HepG2 (cell line): ENCODE measurements at regions not wholly inside any gene's neighbourhood (a gene's known extent, or its start where the extent isn't known, plus 50 kb on each side); places are given as distances from the start of the nearest gene placed in this dataset.

Experiments used
- ATAC-seq: fragments of 200-7000 bp; cut with Tn5 transposase; 3 replicates; pipeline ENCODE4 v1.9.1; 2020; ENCODE audit warnings: mild to moderate bottlenecking, moderate library complexity
- BruUV-seq: library from RNA; stranded (reverse); fragments of 400-500 nt; replicated peaks from 2 replicates; lab custom pipeline; 2021; lab: Mats Ljungman, UMichigan
- CTCF ChIA-PET: fragments of 300-600 bp; formaldehyde crosslinking; extraction: SDS; loops from one replicate; lab custom pipeline; 2021; ENCODE audit warnings: low total read pairs, inconsistent platforms, low intra/inter-chr PET ratio; lab: Yijun Ruan, JAX
- POLR2A ChIA-PET: fragments of 350-600 bp; sonication (Branson Sonifier 250); formaldehyde crosslinking; loops from one replicate; lab custom pipeline; 2020; ENCODE audit warnings: antibody characterized with exemption, inconsistent platforms; lab: Yijun Ruan, JAX
- DNase-seq: peaks from one replicate; pipeline ENCODE4 v3.0.0-alpha.2; 2015; ENCODE audit warnings: low spot score
- FAIRE-seq: peaks from 3 replicates; lab custom pipeline; 2011; peaks lifted over from hg19 to GRCh38; lab: Jason Lieb, UNC
- H2AFZ ChIP-seq: one replicate; pipeline ENCODE4 v1.6.1; 2011; ENCODE audit warnings: low read length, inconsistent platforms
- H3K27ac ChIP-seq: fragments of 300-600 bp; 3 replicates; pipeline ENCODE4 v1.8.0; 2011; ENCODE audit warnings: mixed run types, mild to moderate bottlenecking, mixed read lengths, low read length, inconsistent platforms; ENCODE audit not compliant: insufficient read depth; ENCODE audit errors: extremely low read length
- H3K27me3 ChIP-seq, 2 experiments: fragments of 200-600 bp in 1 of 2; 2 replicates in 1 of 2; 3 replicates in 1 of 2; pipeline versions ENCODE4 v1.6.0 to v1.8.0; 2011; ENCODE audit warnings: low read length in 2 of 2, mild to moderate bottlenecking in 2 of 2, moderate library complexity in 2 of 2, inconsistent platforms in 1 of 2; ENCODE audit not compliant: insufficient read depth in 2 of 2, control insufficient read depth in 1 of 2
- H3K36me3 ChIP-seq, 2 experiments: fragments of 200-600 bp in 1 of 2; replicated peaks in 1 of 2; 2 replicates in 1 of 2; 3 replicates in 1 of 2; pipeline versions ENCODE4 v1.5.1 to v1.8.0; 2011; ENCODE audit warnings: low read length in 2 of 2, inconsistent platforms in 1 of 2; ENCODE audit not compliant: insufficient read depth in 2 of 2, control insufficient read depth in 1 of 2
- H3K4me1 ChIP-seq: 2 replicates; pipeline ENCODE4 v1.5.1; 2012; ENCODE audit warnings: low read length, inconsistent platforms; ENCODE audit not compliant: insufficient read depth
- H3K4me2 ChIP-seq: 2 replicates; pipeline ENCODE4 v1.6.0; 2011; ENCODE audit warnings: low read depth, low read length, inconsistent platforms
- H3K4me3 ChIP-seq, 3 experiments: fragments of 200-600 bp in 1 of 3; sonication (generic), shearing (Covaris generic) in 1 of 3; replicated peaks in 1 of 3; 2 replicates each; pipeline ENCODE4 v1.5.1; 2011 to 2016; ENCODE audit warnings: low read length in 3 of 3, inconsistent platforms in 2 of 3, low read depth in 2 of 3, mild to moderate bottlenecking in 2 of 3, control low read depth in 1 of 3, mixed read lengths in 1 of 3; ENCODE audit not compliant: insufficient read depth in 1 of 3
- H3K79me2 ChIP-seq: one replicate; pipeline ENCODE4 v1.6.1; 2011; ENCODE audit warnings: low read length, inconsistent platforms; ENCODE audit not compliant: insufficient read depth
- H3K9ac ChIP-seq: 2 replicates; pipeline ENCODE4 v1.6.0; 2011; ENCODE audit warnings: mild to moderate bottlenecking, low read depth, low read length, inconsistent platforms; ENCODE audit not compliant: insufficient read depth
- H3K9me3 ChIP-seq: 2 replicates; pipeline ENCODE4 v1.5.1; 2012; ENCODE audit warnings: mild to moderate bottlenecking, low read length
- H4K20me1 ChIP-seq: 2 replicates; pipeline ENCODE4 v1.6.0; 2011; ENCODE audit warnings: inconsistent platforms, mild to moderate bottlenecking, low read length, moderate library complexity; ENCODE audit not compliant: insufficient read depth
- CTCF ChIP-seq: sonication (generic); formaldehyde crosslinking; IDR thresholded peaks from 2 replicates; pipeline ENCODE4 v1.5.0; 2020; ENCODE audit warnings: mild to moderate bottlenecking, missing genetic modification reagents, moderate library complexity
- MTERF4 ChIP-seq: sonication (generic); formaldehyde crosslinking; IDR thresholded peaks from 2 replicates; pipeline ENCODE4 v1.8.0; 2023; ENCODE audit warnings: mild to moderate bottlenecking, missing genetic modification reagents
- SOX5 ChIP-seq: IDR thresholded peaks from 2 replicates; pipeline ENCODE4 v1.6.1; 2016; ENCODE audit warnings: borderline replicate concordance
- ZNF7 ChIP-seq: IDR thresholded peaks from 2 replicates; pipeline ENCODE4 v1.6.1; 2016; ENCODE audit warnings: missing biosample characterization, missing genetic modification reagents
- WGBS: methylation state at CpG from one replicate; pipeline ENCODE4 v1.1.6; 2017; ENCODE audit warnings: low lambda C conversion rate; 5-methylcytosine and 5-hydroxymethylcytosine counted together
- in situ Hi-C: cut with HindIII; loops from 2 replicates; pipeline ENCODE4 v1.10.0; 2017; ENCODE audit warnings: low pct_unique_long_range_greater_than_20kb; ENCODE audit not compliant: extremely low pct_ligation_motif_present
- intact Hi-C: fragments of 100-400 bp; cut with micrococcal nuclease; formaldehyde crosslinking; loops from one replicate; pipeline ENCODE4 v1.10.0; 2022; ENCODE audit not compliant: unreplicated experiment

DNA sequence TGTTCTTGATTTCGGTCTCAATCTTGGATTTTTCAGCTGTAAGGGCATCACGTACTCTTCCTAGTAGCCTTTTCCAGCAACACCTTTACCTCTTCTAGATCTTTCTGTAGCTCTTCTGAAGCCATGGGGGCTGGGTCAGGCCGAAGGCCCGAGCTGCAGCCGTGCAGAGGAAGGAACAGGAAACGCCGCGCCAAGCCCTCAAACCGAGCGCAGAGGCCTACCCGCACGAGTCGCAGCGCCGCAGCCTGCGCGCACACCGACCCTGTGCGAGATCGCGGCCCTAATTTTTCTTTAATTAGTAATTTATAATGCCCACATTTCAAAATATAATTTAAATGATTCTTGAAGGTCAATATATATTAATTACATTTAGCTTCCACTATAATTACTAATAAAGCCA, 483.8 kb downstream of the NUP35 start (continued):
- TF ChIP-seq MTERF4 (CRISPR knock-in tag): no peak
- TF ChIP-seq SOX5 (CRISPR knock-in tag): no peak

DNA sequence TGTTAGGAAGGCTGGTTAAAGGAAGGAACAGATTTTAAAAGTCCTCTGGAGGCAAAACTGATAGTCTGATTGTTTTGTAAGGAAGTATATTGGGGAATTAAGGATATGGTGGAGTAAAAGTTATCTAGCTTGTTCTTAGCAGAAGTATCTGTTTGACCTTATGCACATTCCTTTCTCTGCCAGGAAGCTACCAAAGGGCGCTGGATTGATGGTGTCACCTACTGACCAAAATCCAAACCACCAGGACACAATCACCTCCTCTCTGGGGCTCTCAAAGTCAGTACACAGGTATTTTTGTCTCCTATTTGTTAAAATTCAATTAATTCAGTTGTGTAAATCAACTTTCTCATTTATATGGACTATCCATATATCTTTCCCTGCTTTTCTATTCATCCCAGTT, 484.5 kb downstream of the NUP35 start:
- 11% methylated on average over 1 of the region's 1 CpG for WGBS
- TF ChIP-seq CTCF (CRISPR knock-in tag) (0 out of 2 replicates have a peak, but pooled peaks have one; percentile 12), ZNF7 (CRISPR knock-in tag) (no peak)
- FAIRE-seq: no peak

More for the DNA sequence above, 484.5 kb downstream of the NUP35 start:
- H3K36me3 ChIP-seq: no peaks in the 10 kb centered on the region
- no peak overlapping the region for H3K27ac ChIP-seq
- CTCF ChIA-PET: no interaction called here
- H3K27me3 ChIP-seq: no peaks in the 10 kb centered on the region
- H4K20me1 ChIP-seq: no peaks in the 10 kb centered on the region
- no TSS peak for BruUV-seq
- DNase-seq (no peak), ATAC-seq (peak; percentile 49; the same call in 1 of the 3 replicates)
- no peak overlapping the region for H2AFZ ChIP-seq
- no peak overlapping the region for H3K4me3 ChIP-seq
- POLR2A ChIA-PET: no interaction called here
- in situ Hi-C loops (no loop called here), intact Hi-C loops (no loop called here)
- no peak overlapping the region for H3K4me2 ChIP-seq
- no peaks in the 10 kb centered on the region for H3K9me3 ChIP-seq
- no peaks in the 10 kb centered on the region for H3K79me2 ChIP-seq
- H3K4me1 ChIP-seq: peaks cover 7% of the 10 kb centered on the region; the same call in 1 of the 2 replicates
- H3K9ac ChIP-seq: no peak overlapping the region
